Activated naive CD4-positive, alpha-beta T cell treated with anti-CD3 and anti-CD28 coated beads for 36 hours (primary cell): ENCODE measurements at regions not wholly inside any gene's neighbourhood (a gene's known extent, or its start where the extent isn't known, plus 50 kb on each side); places are given as distances from the start of the nearest gene placed in this dataset.

Experiments used
- CTCF ChIA-PET: fragments of 350-600 bp; sonication (Branson Sonifier 250); formaldehyde crosslinking; loops from one replicate; lab custom pipeline; 2021; ENCODE audit warnings: antibody characterized with exemption; lab: Charles Lee
- DNase-seq: peaks from one replicate; pipeline ENCODE4 v3.0.0-alpha.2; 2020
- H3K27ac Mint-ChIP-seq: one replicate; pipeline ENCODE4 v1.8.0; 2021; ENCODE audit warnings: mild to moderate bottlenecking, mixed read lengths
- H3K27me3 Mint-ChIP-seq: one replicate; pipeline ENCODE4 v1.8.0; 2021; ENCODE audit warnings: low read depth, mixed read lengths
- H3K36me3 Mint-ChIP-seq: one replicate; pipeline ENCODE4 v1.8.0; 2021; ENCODE audit warnings: low read depth, mixed read lengths
- H3K4me1 Mint-ChIP-seq: one replicate; pipeline ENCODE4 v1.8.0; 2021; ENCODE audit warnings: low read depth, mixed read lengths
- H3K4me3 Mint-ChIP-seq: one replicate; pipeline ENCODE4 v1.8.0; 2021; ENCODE audit warnings: mild to moderate bottlenecking, moderate library complexity, mixed read lengths
- H3K9me3 Mint-ChIP-seq: one replicate; pipeline ENCODE4 v1.8.0; 2021; ENCODE audit warnings: mixed read lengths
- intact Hi-C: fragments of 100-400 bp; cut with micrococcal nuclease; formaldehyde crosslinking; loops from one replicate; pipeline ENCODE4 v1.15.1; 2023

DNA sequence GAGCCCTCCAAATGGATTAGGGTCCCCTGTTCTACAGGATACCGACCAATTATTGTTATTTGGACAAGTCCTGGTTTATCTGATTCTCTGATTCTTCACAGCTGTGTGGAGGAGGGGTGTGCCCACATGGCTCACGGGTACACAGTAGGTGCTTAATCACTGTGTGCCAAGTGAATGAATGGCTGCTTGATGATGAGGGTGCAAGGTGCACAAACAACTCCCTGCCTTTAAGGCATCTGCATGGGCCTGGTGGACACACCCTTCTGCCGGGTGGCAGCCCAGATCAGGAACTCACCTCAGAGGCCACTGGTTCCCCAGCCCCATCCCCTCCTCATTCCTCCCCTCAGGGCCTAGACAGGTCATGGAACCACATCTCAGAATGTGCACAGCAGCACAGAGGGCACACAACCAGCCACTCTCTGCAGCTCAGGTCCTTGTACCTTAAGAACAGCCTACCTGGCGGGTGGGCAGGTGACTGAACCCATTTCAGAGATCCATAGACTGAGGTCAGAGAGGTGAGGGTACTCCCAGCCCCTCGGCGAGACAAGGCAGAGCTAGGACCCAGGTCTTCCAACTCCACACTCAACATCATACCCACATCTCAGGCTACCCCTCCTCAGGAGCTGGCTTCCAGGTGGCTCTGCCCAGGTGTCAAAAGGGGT lies 50.3 kb downstream of the SHANK2 start:
- Mint-ChIP-seq H3K36me3 (no peaks in the 10 kb centered on the region), H3K4me3 (no peak overlapping the region)
- DNase-seq, result no peak

DNA sequence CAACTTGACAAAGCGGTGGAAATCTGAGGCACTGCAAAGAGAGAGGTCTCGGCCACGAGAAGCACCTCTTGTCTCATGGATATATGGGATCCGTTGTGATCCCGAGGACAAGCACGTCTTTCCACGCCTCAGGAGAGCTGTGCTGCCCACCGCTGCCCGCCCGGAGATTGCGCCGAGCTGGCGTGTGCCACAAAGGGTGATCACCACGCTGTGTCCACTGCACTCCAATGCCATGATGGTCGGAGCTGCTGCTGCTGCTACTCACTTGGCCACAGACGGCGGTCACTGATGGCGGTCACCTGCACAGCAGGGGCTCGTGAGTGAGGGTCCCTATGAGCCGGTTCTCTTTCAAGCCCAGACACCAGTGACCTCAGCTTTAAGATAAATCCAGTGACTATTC lies 51.1 kb downstream of the SHANK2 start:
- no peaks in the 10 kb centered on the region for H3K4me1 Mint-ChIP-seq
- CTCF ChIA-PET, result no interaction called here
- no peak overlapping the region for H3K4me3 Mint-ChIP-seq
- intact Hi-C loops, result no loop called here
- no peaks in the 10 kb centered on the region for H3K27me3 Mint-ChIP-seq
- no peak for DNase-seq
- no peaks in the 10 kb centered on the region for H3K36me3 Mint-ChIP-seq
- H3K9me3 Mint-ChIP-seq, result no peaks in the 10 kb centered on the region
- H3K27ac Mint-ChIP-seq, result no peak overlapping the region

More for the DNA sequence above, 50.3 kb downstream of the SHANK2 start:
- no peak overlapping the region for H3K27ac Mint-ChIP-seq
- H3K27me3 Mint-ChIP-seq, result no peaks in the 10 kb centered on the region
- no peaks in the 10 kb centered on the region for H3K4me1 Mint-ChIP-seq
- intact Hi-C loops, result no loop called here
- no peaks in the 10 kb centered on the region for H3K9me3 Mint-ChIP-seq
- CTCF ChIA-PET, result no interaction called here

DNA sequence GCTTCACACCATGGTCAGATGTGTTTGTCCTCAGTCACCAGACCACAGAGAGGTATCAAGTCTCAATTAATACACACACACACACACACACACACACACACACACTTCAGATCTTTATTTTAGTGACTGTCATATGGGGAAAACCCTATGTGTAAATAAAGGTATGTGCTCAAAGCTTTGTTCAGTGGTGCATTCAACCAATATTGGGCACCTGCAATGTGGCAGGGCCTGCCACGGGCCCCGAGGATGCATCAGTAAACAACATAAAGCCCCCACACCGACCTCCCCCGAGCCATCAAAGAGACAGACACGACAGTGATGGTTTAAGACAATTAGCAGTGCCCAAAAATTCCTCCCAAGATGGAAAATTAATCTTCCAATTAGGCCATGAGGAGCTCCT lies 51.6 kb downstream of the SHANK2 start:
- intact Hi-C loops, result no loop called here
- CTCF ChIA-PET, result no interaction called here
- no peaks in the 10 kb centered on the region for H3K27me3 Mint-ChIP-seq

DNA sequence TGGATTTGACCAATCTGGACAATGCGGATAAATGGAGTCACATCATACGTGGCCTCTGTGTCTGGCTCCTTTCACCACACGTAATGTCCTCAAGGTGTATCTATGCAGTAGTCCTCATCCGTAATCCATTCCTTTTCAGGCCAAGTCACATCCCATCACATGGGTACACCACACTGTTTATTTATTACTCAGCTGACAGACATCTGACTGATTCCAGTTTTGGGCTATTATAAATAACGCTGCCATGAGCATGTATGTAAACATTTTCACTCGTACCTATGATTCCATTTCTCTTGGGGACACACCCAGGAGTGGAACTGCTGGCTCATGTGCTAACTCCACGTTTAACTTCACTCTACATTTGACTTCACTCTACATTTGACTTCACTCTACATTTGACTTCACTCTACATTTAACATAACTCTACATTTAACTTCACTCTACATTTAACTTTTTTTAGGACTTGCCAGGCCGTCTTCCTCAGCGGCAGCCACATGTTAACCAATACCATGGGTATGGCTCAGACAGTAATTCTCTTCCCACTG lies 52.1 kb downstream of the SHANK2 start:
- CTCF ChIA-PET, result no interaction called here
- no peaks in the 10 kb centered on the region for H3K9me3 Mint-ChIP-seq
- H3K36me3 Mint-ChIP-seq, result no peaks in the 10 kb centered on the region
- no peak overlapping the region for H3K4me3 Mint-ChIP-seq
- no peak overlapping the region for H3K27ac Mint-ChIP-seq
- no peaks in the 10 kb centered on the region for H3K4me1 Mint-ChIP-seq
- no peak for DNase-seq
- no peaks in the 10 kb centered on the region for H3K27me3 Mint-ChIP-seq
- intact Hi-C loops, result no loop called here

More for the DNA sequence above, 51.6 kb downstream of the SHANK2 start:
- Mint-ChIP-seq H3K4me1 (no peaks in the 10 kb centered on the region), H3K4me3 (no peak overlapping the region), H3K36me3 (no peaks in the 10 kb centered on the region), H3K9me3 (no peaks in the 10 kb centered on the region), H3K27ac (no peak overlapping the region)
- no peak for DNase-seq

DNA sequence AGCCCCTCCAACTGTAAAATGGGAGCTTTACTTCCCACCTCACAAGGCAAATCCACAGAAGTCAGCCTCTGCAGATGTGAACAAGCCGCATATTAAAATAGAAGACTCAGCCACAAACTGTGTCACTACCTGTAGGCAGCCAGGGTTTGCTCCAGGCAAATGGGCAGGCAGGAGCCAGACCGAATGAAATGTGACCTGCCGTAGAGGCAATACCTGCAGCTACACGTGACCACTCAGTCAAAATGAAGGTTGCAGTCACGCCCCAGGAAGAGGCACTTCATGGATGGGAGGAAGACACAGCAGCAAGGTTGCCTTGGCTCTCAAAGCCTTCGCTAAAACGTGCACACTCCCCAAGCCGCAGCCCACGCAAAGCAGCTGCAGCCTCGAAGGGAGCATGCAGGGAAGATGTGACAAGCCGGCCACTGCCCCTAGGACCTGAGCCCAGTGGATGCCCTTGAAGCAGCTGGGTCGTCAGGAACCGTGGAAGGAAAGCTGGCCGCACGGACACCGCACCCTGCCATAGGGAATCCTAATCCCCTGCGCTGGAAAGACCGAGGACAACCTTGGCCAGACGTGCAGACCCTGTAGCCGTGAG lies 53.1 kb downstream of the SHANK2 start:
- Mint-ChIP-seq H3K36me3 (no peaks in the 10 kb centered on the region), H3K27ac (no peak overlapping the region), H3K4me3 (no peak overlapping the region), H3K9me3 (no peaks in the 10 kb centered on the region), H3K27me3 (no peaks in the 10 kb centered on the region), H3K4me1 (no peaks in the 10 kb centered on the region)
- CTCF ChIA-PET, result no interaction called here
- DNase-seq, result no peak
- intact Hi-C loops, result no loop called here

DNA sequence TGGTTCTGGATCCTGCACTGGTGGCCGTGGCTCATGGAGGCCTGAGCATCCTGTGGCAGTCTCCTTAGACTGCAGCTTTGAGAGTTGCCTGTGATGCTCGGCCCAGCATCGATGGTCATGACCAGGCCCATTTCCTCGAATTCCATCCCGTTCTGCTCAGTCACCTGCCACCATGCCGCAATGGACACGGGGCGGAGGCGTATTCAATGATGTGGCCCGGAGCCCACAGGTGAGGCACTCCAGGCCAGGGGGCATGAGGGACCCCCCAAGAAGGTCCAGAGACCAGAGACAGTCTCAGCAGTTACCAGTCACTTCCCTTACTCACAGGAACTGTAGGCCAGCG lies 53.6 kb downstream of the SHANK2 start:
- no peaks in the 10 kb centered on the region for H3K9me3 Mint-ChIP-seq
- no peaks in the 10 kb centered on the region for H3K27me3 Mint-ChIP-seq
- intact Hi-C loops, result no loop called here
- H3K4me1 Mint-ChIP-seq, result no peaks in the 10 kb centered on the region
- H3K4me3 Mint-ChIP-seq, result no peak overlapping the region
- no peak for DNase-seq
- CTCF ChIA-PET, result no interaction called here
- no peak overlapping the region for H3K27ac Mint-ChIP-seq
- no peaks in the 10 kb centered on the region for H3K36me3 Mint-ChIP-seq

DNA sequence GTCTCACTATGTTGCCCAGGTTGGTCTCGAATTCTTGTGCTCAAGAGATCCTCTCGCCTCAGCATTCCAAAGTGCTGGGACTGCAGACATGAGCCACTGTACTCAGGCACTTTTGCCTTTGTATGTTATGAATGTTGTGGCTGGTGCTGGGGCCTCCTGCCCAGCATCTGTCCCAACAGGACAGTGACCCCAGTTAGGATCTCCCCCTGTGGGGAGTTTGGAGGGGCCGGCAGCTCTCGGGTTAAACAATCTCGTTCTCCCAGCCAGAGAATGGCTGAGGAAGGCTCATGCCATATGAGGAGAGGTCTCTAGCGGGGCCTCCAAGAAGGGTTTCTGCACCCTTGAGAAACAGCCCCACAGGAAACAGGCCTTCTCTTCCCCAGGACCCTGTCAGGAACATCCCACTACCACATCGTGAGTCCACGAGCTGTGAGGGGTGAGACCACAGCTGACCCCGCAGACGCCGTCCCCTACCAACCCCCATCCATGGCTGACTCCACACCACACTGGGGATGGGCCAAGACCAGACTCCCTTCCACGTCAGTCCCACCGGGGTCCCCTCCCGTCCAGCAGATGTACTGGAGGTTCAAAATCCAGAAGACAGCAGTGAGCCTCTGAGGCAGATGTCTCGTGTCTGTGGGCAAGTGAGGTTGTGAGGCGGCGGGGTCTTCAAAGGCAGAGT lies 54.1 kb downstream of the SHANK2 start:
- Mint-ChIP-seq H3K9me3 (no peaks in the 10 kb centered on the region), H3K4me1 (no peaks in the 10 kb centered on the region), H3K27ac (no peak overlapping the region), H3K4me3 (no peak overlapping the region), H3K27me3 (no peaks in the 10 kb centered on the region), H3K36me3 (no peaks in the 10 kb centered on the region)
- no peak for DNase-seq
- intact Hi-C loops, result no loop called here
- CTCF ChIA-PET, result no interaction called here

DNA sequence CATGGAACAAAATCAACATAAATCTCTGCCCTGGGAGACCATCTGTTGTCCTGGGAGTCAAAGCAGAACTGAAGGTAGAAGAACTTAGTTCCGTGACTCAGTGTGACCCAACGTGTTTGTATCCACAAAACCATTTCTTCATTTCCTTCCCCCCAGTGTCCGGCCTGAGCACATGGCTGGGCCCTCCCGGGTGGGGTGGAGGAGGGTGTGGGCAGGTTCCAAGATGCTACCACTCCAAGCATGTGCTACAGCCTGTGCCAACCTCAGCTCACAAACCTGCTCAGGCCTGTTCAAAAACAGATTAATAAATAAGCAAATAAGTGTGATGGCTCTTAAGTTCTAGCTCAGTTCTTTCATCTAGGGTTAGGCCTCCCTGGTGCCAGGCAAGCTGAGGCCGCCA lies 55.3 kb downstream of the SHANK2 start:
- CTCF ChIA-PET, result no interaction called here
- Mint-ChIP-seq H3K27me3 (no peaks in the 10 kb centered on the region), H3K27ac (no peak overlapping the region), H3K4me1 (no peaks in the 10 kb centered on the region), H3K36me3 (no peaks in the 10 kb centered on the region), H3K9me3 (no peaks in the 10 kb centered on the region), H3K4me3 (no peak overlapping the region)
- intact Hi-C loops, result no loop called here
- no peak for DNase-seq

DNA sequence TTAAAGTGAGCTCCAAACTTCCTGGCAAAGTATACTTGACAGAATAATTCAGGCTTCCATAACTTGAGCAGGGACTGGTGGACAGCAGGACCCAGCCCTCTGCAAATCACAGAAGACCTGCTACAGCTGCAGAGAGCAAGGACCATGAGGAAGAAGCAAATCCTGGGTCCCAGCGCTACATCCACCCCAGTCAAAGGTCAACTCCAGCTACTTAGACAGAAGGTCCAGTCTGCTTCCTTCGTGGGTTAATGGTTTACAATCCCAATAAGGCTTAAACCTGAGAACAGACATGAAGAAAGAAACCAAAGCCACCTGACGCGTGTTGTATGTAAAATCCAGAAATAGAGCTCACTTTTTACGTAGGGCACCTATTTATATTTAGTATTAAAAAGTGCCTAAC lies 57.7 kb downstream of the SHANK2 start:
- intact Hi-C loops, result no loop called here
- CTCF ChIA-PET, result no interaction called here
- Mint-ChIP-seq H3K9me3 (no peaks in the 10 kb centered on the region), H3K27me3 (no peaks in the 10 kb centered on the region), H3K36me3 (no peaks in the 10 kb centered on the region), H3K4me1 (no peaks in the 10 kb centered on the region), H3K4me3 (no peak overlapping the region), H3K27ac (no peak overlapping the region)
- DNase-seq, result no peak

DNA sequence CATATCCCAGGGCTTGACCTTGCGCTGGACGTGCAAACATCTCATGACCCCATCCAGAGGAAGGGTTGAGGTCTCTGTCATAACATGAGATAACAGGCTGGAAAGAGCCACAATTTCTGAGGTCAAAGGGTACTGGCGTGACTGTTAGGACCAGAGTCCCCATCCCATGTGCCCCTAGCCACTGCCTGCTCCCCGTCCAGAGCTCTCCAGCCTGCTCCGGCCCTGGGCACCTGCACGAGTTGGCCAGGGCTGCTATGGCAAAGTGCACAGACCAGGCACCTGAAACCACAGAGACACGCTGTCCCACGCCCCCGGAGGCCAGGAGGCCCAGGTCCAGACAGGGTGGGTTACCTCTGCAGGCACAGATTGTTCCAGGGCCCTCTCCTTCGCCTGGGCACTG lies 58.9 kb downstream of the SHANK2 start:
- CTCF ChIA-PET, result no interaction called here
- Mint-ChIP-seq H3K4me1 (no peaks in the 10 kb centered on the region), H3K36me3 (no peaks in the 10 kb centered on the region), H3K27me3 (no peaks in the 10 kb centered on the region), H3K27ac (no peak overlapping the region), H3K4me3 (no peak overlapping the region), H3K9me3 (no peaks in the 10 kb centered on the region)
- DNase-seq, result no peak
- intact Hi-C loops, result no loop called here

DNA sequence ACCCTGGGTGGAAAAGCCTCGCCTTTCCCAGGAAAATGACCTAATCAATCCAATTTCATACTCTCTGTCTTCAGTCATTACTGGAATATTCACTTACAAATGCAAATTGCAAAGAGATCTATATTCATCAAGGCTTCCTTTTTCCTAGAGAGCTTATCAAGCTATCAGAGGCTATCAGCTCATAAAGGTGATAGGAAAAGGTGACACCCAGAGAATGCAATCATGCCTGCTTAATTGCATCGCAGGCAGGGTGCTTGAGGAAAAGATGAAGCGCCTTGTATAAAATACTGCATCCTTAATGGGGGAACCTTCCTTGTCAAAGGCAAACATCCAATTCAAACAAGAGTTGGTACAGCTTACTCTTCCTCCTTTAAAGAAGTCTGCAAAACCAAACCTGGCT lies 59.7 kb downstream of the SHANK2 start:
- H3K4me3 Mint-ChIP-seq, result no peak overlapping the region
- CTCF ChIA-PET, result no interaction called here
- no peak overlapping the region for H3K27ac Mint-ChIP-seq
- intact Hi-C loops, result no loop called here
- H3K9me3 Mint-ChIP-seq, result no peaks in the 10 kb centered on the region
- no peaks in the 10 kb centered on the region for H3K36me3 Mint-ChIP-seq
- DNase-seq, result no peak
- H3K4me1 Mint-ChIP-seq, result no peaks in the 10 kb centered on the region
- no peaks in the 10 kb centered on the region for H3K27me3 Mint-ChIP-seq

DNA sequence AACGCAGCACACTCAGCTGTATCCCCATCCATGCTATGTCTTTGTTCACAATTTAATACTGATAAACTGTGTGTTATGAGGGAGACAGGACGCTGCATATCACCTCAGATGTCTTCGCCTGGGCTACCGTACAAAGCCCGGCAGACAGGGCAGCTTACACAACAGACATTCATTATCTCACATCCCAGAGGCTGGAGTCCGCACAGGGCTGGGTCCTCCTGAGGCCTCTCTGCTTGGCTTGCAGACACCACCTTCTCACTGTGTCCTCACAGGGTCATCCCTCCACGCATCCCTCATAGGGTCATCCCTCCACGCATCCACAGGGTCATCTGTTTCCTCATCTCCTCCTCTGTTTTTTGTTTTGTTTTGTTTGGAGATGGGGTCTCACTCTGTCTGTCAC lies 61.2 kb downstream of the SHANK2 start:
- no peak for DNase-seq
- H3K27ac Mint-ChIP-seq, result no peak overlapping the region
- intact Hi-C loops, result no loop called here
- H3K4me3 Mint-ChIP-seq, result no peak overlapping the region
- H3K36me3 Mint-ChIP-seq, result no peaks in the 10 kb centered on the region
- CTCF ChIA-PET, result no interaction called here
- peaks cover 2% of the 10 kb centered on the region for H3K27me3 Mint-ChIP-seq
- H3K4me1 Mint-ChIP-seq, result no peaks in the 10 kb centered on the region
- H3K9me3 Mint-ChIP-seq, result no peaks in the 10 kb centered on the region

DNA sequence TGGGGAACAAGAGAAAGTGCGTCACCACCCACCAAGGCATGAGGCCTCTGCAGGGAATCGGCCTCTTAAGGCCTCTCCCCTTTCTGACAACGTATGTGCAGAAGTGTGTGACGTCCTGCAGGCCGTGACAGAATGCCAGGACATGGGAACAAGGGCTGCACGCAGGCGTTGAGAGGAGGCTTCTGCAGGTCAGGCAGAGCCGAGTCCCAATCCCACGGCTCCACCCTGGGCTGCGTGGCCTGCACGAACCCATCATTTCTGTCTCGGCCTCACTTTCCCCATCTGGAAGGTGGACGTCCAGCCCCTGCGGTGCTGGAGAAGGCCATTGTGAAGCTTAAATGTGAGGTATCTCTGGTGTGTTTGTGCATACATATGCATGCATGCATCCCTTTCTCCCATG lies 61.8 kb downstream of the SHANK2 start:
- H3K27me3 Mint-ChIP-seq, result peaks cover 2% of the 10 kb centered on the region
- no peaks in the 10 kb centered on the region for H3K4me1 Mint-ChIP-seq
- H3K9me3 Mint-ChIP-seq, result no peaks in the 10 kb centered on the region
- CTCF ChIA-PET, result no interaction called here
- H3K4me3 Mint-ChIP-seq, result no peak overlapping the region
- intact Hi-C loops, result no loop called here
- no peaks in the 10 kb centered on the region for H3K36me3 Mint-ChIP-seq
- no peak for DNase-seq
- no peak overlapping the region for H3K27ac Mint-ChIP-seq
